HUES48 (cell line): ENCODE measurements at regions not wholly inside any gene's neighbourhood (a gene's known extent, or its start where the extent isn't known, plus 50 kb on each side); places are given as distances from the start of the nearest gene placed in this dataset.

ENCODE experiments used
- H3K27ac ChIP-seq: one replicate; pipeline ENCODE4 v1.7.0; 2013; ENCODE audit warnings: low read depth, low read length, inconsistent platforms
- H3K27me3 ChIP-seq: 2 replicates; pipeline ENCODE4 v1.6.1; 2013; ENCODE audit warnings: mild to moderate bottlenecking, low read length; ENCODE audit not compliant: control insufficient read depth, insufficient read depth
- H3K36me3 ChIP-seq: 2 replicates; pipeline ENCODE4 v1.6.1; 2013; ENCODE audit warnings: low read length; ENCODE audit not compliant: control insufficient read depth, insufficient read depth
- H3K4me1 ChIP-seq: 2 replicates; pipeline ENCODE4 v1.6.1; 2013; ENCODE audit warnings: mild to moderate bottlenecking, low read length; ENCODE audit not compliant: control insufficient read depth, insufficient read depth
- H3K4me3 ChIP-seq: 2 replicates; pipeline ENCODE4 v1.5.1; 2013; ENCODE audit warnings: mild to moderate bottlenecking, low read depth, low read length
- H3K9ac ChIP-seq: 2 replicates; pipeline ENCODE4 v1.6.1; 2013; ENCODE audit warnings: mild to moderate bottlenecking, low read depth, low read length, moderate library complexity
- H3K9me3 ChIP-seq: 2 replicates; pipeline ENCODE4 v1.6.1; 2013; ENCODE audit warnings: low read length; ENCODE audit not compliant: control insufficient read depth, insufficient read depth

DNA sequence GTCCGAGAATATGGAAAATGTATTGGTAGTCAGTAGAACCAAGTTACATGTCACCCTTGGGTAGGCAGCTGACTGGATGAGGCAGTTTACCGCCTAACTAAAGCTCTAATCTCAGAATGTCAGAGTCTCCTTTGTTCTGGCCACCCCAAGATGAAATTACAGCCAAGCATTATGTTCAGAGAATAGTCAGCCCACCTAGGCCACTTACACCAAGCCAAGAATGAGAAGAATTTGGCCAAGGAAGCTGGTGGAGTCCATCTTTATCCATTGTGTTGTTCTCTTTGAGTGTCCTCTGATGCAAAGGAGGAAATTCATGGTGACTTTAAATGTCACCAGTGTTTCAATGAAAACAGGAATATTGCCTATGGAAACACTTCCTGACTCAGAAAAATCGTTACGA lies 275.1 kb upstream of the MAP3K1 start:
- no peaks in the 10 kb centered on the region for H3K27me3 ChIP-seq
- no peaks in the 10 kb centered on the region for H3K36me3 ChIP-seq
- no peaks in the 10 kb centered on the region for H3K4me1 ChIP-seq
- H3K9me3 ChIP-seq, result no peaks in the 10 kb centered on the region
- no peak overlapping the region for H3K27ac ChIP-seq
- no peak overlapping the region for H3K4me3 ChIP-seq
- H3K9ac ChIP-seq, result no peak overlapping the region

DNA sequence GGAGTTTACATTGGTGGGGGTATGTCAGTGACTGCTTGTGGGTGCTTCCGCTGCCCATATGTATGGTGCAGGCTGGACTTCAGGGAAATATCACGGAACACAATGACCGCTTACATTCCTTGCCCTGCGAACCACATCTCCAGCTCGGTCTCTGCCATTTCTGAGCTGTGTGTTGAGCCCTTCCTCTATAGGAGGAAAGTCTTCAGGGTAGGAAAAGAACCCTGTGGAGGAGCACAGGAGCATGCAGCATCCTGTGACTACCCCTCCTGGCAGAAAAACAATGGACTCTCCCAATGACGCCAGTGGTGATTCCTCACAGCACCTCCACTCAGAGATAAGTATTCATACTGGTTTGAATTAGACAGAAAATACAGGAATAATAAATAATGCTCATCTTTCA lies 276.8 kb upstream of the MAP3K1 start:
- Histone ChIP-seq H3K36me3 (no peaks in the 10 kb centered on the region), H3K4me3 (no peak overlapping the region), H3K9ac (no peak overlapping the region), H3K27ac (no peak overlapping the region), H3K27me3 (no peaks in the 10 kb centered on the region), H3K4me1 (no peaks in the 10 kb centered on the region), H3K9me3 (no peaks in the 10 kb centered on the region)

DNA sequence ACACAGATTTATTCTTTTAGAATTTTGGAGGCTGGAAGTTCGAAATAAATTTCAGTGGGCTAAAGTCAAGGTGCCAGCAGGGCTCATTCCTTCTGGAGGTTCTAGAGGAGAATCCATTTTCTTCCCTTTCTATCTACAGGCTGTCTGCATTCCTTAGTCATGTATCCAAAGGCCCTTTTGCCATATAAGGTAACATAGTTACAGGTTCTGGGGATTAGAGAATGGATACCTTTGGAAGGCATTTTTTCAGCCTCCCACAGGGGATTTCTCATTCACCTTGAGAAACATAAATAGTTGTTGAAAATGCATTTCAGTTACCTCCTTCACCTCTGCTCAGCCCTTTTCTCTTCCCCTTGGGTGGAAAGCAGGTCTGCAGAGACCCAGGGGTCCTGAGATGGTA lies 280.0 kb upstream of the MAP3K1 start:
- Histone ChIP-seq H3K9ac (no peak overlapping the region; the same call in 1 of the 2 replicates), H3K36me3 (no peaks in the 10 kb centered on the region), H3K4me3 (no peak overlapping the region), H3K27me3 (no peaks in the 10 kb centered on the region), H3K9me3 (no peaks in the 10 kb centered on the region), H3K4me1 (no peaks in the 10 kb centered on the region), H3K27ac (peak overlapping the region; percentile 71)

DNA sequence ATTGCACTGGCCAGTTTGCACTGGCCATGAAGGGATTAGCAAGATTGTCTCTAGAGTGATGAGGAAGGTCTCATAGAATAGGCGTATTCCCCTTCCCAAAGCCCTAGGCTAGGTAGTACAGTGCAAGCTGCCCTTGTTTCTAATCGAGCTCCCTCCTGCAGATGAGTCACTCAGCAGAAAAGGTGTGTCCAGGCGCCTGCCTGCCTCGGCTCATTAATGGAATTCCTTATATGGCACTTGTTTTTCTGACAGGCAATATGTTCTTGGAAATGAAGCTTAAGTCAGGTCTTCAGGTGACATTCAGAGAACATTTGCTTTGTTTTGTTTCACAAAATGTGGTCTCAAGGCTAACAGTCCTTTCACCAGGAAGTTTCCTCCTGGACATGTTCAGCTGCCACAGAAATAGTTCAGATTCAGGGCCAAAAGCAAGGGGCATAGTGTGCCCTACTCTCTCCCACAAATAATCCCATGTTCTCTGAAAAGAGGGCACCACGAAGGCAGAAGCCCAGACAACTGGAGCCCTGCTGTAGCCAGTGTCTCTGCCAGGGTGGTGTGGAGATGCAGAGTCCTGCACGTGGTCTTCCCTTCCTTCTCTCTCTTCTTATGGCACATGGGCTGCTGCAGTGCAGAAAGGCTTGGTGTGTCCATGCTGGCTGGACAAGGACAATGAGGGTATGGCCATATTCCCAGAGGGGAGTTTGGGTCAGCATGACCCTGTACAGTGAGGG lies 281.1 kb upstream of the MAP3K1 start:
- Histone ChIP-seq H3K27me3 (no peaks in the 10 kb centered on the region), H3K36me3 (no peaks in the 10 kb centered on the region), H3K9ac (no peak overlapping the region), H3K27ac (peak overlapping the region; percentile 71), H3K4me3 (no peak overlapping the region), H3K4me1 (no peaks in the 10 kb centered on the region), H3K9me3 (no peaks in the 10 kb centered on the region)

DNA sequence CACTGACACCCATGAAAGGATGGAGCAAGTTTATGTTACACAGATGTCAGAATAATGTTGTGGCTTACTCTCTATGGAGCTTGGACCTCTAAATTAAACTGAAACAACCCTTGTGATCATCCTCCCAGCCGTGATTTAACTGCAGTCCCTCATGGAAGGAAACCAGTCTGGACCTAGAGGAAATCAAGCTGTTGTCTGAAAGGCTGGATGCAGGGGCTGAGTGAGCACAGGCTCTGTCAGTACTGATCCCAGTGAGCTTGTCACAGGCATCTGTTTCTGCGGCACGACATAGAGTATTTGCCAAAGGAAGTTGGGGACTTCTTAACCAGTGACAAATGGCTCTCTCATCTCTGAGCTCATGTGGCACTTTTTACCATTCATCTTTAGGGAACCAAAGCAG lies 282.9 kb upstream of the MAP3K1 start:
- no peaks in the 10 kb centered on the region for H3K4me1 ChIP-seq
- no peak overlapping the region for H3K27ac ChIP-seq
- no peaks in the 10 kb centered on the region for H3K9me3 ChIP-seq
- H3K4me3 ChIP-seq, result no peak overlapping the region
- no peak overlapping the region for H3K9ac ChIP-seq
- no peaks in the 10 kb centered on the region for H3K27me3 ChIP-seq
- no peaks in the 10 kb centered on the region for H3K36me3 ChIP-seq

DNA sequence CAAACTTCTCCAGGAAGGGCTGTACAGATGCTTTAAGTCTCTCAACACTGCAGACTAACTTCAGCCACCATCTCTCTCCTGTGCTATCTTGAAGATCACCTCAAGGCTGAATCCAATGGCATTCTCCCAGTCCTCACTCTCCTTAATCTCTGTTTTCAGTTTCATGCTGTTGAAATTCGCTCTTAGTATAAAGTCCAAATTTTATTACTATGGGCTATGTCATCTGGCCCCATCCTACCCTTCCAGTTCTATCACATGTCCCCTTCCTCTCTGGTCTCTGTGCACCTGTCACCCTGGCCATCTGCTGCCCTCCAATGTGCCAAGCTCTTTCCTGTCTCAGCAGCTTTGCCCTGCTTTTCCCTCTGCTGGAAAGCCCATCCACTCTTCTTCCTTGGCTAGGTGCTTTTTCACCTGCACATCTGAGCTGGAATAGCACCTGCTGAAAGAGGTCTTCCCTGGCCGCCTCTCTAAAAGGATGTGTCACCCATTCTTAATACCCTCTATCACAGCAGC lies 284.7 kb upstream of the MAP3K1 start:
- H3K9me3 ChIP-seq, result no peaks in the 10 kb centered on the region
- no peak overlapping the region for H3K9ac ChIP-seq
- H3K27ac ChIP-seq, result no peak overlapping the region
- H3K4me3 ChIP-seq, result no peak overlapping the region
- no peaks in the 10 kb centered on the region for H3K36me3 ChIP-seq
- H3K27me3 ChIP-seq, result no peaks in the 10 kb centered on the region
- H3K4me1 ChIP-seq, result no peaks in the 10 kb centered on the region

DNA sequence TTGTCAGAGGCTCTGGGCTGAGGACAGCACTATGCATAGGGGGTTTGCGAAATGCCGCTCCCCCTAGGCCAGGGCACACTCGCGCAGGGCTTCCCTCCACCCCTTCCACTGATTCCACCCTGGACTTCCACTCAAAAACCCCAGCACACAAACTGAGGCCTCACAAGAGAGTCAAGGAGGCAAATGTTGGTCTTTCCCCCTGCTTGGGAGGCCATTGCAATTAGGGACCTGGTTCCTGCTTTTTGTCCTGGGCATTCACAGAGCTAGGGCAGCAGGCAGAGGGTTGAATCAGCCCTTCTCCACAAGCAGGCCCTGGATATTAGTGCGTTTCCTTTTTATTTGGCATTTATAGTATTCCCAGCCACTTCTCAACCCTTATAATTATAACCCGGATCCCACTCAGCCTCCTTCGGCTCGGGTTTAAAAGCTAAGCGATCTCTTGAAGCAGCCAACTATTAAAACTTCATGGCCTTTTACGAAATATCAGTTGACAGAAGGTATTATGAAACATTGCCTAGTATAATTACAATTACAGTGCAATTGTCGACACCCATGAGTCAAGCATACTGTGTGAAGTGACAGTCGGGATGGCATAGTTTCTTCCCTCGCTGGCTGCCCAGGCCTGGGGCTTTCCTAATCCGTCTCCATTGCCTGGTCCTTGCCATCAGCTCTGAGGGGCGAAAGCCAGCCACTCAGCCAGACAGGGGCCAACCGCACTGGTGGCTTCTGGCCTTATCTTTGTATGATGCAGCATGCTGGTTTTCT lies 285.5 kb upstream of the MAP3K1 start:
- Histone ChIP-seq H3K9ac (no peak overlapping the region), H3K27me3 (no peaks in the 10 kb centered on the region), H3K4me3 (no peak overlapping the region), H3K9me3 (no peaks in the 10 kb centered on the region), H3K4me1 (no peaks in the 10 kb centered on the region), H3K27ac (no peak overlapping the region), H3K36me3 (no peaks in the 10 kb centered on the region)

DNA sequence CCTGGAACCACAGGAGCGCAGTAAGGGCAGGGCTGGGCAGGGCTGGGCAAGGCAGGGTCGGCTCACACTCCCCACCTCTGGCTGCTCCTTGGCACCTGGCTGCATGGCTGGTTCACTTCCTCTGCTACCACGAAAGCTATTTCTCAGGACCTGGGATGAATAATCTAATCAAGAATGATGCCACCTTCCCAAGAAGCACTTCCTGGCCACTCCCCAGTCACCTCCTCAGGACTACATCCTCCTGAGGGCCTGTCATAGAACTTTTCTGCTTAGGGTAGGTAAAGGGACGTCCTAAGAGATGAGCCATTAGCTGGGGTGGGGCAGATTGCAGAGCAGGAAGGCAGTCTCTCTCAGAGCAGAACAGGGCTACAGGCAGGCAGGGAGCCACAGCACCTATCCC lies 288.2 kb upstream of the MAP3K1 start:
- Histone ChIP-seq H3K4me1 (no peaks in the 10 kb centered on the region), H3K27ac (no peak overlapping the region), H3K9me3 (no peaks in the 10 kb centered on the region), H3K9ac (no peak overlapping the region), H3K4me3 (no peak overlapping the region), H3K27me3 (no peaks in the 10 kb centered on the region), H3K36me3 (no peaks in the 10 kb centered on the region)

DNA sequence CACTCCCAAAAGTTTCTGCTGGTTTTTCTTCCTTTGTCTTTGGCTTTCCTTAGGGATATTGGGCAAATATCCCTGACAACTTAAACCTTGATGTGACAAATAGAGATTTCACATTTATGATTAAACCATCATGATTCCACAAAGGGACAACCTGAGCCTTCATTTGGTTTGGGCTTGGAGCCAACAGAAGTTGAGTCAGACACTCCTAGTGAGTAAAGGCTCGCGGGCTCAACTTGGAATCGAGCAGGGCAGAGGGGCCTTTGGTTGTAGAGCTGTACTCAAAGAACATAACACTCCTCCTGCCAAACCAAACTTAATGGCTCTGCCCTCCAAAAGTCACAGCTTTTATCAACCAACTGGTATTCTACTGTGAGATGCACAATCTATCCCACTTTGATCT lies 290.2 kb upstream of the MAP3K1 start:
- no peaks in the 10 kb centered on the region for H3K36me3 ChIP-seq
- H3K27ac ChIP-seq, result no peak overlapping the region
- H3K4me1 ChIP-seq, result no peaks in the 10 kb centered on the region
- H3K27me3 ChIP-seq, result no peaks in the 10 kb centered on the region
- no peak overlapping the region for H3K4me3 ChIP-seq
- no peak overlapping the region for H3K9ac ChIP-seq
- H3K9me3 ChIP-seq, result no peaks in the 10 kb centered on the region

DNA sequence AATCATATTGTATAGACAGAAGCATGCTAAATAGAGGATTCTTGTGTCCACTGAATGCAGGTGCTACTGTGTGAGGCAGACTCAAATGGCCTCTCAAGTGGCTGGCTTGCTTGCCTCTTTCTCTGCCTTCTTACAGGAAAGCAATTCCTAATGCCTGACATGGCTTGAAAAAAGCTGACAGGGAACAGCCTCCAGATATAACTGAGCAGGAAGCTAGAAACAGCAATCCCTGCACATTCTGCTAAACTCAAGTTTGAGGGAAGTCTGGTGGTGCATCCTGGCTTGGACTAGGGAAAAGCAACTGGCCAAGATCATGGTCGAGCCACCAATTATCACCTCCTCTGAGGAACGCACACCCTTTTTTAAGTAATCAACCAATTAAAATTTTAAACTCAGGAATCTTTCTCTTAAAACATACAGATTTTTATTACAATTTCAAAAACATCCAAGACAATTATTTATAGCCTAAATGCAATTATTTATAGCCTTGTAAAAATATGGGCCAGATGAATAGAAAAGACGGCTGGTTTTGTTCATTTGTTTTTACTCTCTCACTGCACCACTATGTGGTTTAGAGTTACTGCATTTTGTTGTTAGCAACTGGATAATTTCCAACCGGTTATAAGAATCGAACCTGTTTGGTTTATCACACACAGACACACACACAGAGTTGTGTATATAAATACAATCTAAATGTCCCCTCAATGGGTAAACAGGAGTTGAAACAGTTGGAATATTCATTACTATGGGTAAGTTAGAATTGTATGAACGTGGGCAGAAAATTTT lies 290.9 kb upstream of the ANKRD55 start:
- no peaks in the 10 kb centered on the region for H3K27me3 ChIP-seq
- no peak overlapping the region for H3K4me3 ChIP-seq
- no peaks in the 10 kb centered on the region for H3K4me1 ChIP-seq
- no peaks in the 10 kb centered on the region for H3K36me3 ChIP-seq
- H3K9ac ChIP-seq, result no peak overlapping the region
- H3K9me3 ChIP-seq, result no peaks in the 10 kb centered on the region
- no peak overlapping the region for H3K27ac ChIP-seq

DNA sequence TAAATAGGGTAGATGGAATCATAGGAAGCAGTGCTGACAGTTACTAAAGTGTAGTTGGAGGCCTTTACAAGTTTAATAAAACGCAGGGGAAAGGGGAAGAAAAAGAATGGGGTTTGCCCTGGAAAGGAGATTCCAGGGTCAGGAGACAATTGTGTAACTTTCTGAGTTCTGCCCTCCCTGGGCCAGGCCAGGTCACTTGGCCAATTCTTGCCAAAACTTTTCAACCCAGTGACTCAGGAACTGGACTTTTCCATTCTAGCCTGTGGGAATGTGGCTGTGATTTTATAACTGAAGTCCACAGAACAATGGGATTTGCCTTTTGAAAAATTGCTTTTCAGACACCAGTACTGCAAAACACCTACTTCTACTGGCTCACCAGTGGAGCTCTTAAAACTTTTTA lies 289.8 kb upstream of the ANKRD55 start:
- Histone ChIP-seq H3K27me3 (no peaks in the 10 kb centered on the region), H3K9ac (no peak overlapping the region), H3K9me3 (no peaks in the 10 kb centered on the region), H3K4me3 (no peak overlapping the region), H3K27ac (no peak overlapping the region), H3K4me1 (no peaks in the 10 kb centered on the region), H3K36me3 (no peaks in the 10 kb centered on the region)
